ENCODE measurements at regions not wholly inside any gene's neighbourhood (a gene's known extent, or its start where the extent isn't known, plus 50 kb on each side); places are given as distances from the start of the nearest gene placed in this dataset.

DNA sequence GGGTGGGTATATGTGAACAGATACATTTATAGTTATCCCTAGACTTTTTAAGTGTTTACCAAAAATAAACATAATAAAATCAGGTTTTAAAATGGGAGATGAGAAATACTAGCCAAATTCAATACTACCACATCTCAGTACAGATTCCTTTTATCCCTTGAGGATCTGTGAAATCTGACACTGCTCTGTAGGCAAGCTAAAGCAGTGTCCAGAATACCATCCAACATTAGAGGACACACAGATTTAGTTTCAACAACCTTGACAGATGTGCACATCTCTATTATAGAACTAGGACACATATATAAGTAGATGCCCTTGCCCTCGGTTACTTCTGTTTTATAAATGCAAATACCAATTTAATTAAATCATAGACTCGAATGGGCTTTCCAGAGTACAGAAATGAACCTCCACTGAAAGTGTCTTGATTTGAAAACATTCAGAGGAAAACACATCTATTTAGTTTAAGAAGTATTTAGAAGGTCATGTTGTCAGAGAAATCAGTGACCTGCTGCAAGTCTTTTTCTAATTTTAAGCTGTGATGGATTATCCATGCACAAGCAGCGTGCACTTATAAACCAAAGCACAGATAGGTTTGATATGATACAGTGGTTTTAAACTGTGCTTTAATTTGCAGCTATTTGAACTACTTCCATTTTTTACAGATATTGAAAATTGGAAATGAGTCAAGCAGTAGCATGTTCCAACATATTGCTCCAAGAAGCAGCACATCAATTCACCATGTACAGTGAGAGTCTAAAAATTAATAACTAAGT lies 156.3 kb upstream of the EPHA7 start:
- in situ Hi-C loops (cut with MboI; ENCODE audit: low pct_unique_long_range_greater_than_20kb, low sequenced_read_pairs) = no loop called here
- no peak for DNase-seq

DNA sequence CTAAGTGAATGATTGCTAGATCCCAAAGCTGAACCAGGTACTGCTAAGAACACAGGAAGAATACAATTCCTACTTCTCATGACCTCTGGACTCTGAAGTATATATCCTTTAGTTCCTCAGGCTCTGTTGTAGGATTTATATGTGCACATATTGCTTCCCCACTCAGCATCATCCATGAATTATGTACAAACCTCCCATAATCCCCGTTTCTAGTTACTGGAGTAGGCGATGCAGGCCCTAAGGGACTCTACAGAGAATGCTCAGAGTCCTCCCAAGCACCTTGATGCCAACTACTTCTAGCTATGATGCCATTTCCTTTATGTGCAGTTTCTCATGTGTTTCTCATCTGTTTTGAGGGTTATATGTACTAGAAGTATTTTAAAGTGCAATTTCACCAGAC lies 154.9 kb upstream of the EPHA7 start:
- in situ Hi-C loops (cut with MboI; ENCODE audit: low pct_unique_long_range_greater_than_20kb, low sequenced_read_pairs) = no loop called here
- no peak for DNase-seq

DNA sequence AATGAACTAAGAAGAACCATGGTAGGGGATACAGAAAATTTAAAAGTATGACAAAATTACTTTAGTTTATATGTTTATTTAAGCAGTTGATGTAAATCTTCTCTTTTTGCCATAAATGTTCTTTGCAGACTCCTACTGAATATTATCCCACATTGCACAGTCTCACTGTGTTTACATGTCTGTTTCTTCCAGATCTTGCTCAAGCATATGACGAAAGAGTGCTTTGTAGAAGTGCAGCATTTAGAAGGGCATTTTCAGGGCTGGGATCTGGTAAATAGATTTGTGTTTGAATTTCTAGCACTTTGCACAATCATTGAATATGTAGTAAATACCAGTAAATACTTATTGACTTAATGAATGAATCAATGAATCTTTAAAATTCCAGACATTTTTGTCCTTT lies 152.0 kb upstream of the EPHA7 start:
- no peak for DNase-seq
- in situ Hi-C loops (cut with MboI; ENCODE audit: low pct_unique_long_range_greater_than_20kb, low sequenced_read_pairs) = no loop called here

DNA sequence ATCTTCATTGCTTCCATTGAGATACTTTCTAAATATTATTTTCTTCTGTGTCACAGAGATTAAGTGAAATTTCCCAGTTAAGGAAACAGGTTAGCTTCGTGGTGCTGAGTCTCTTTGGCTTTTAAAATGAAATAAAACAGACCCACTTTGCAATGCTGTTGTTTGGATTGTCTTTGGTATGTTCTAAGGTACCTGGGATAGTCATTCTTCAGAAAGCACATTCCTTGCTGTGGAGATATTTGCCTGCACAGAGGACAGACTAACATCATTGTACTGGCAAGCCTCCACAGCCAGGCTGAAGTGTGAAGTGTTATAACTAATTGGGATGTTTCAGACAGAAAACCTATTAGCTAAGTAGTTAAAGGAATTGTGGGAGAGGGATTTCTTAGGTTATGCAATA lies 148.8 kb upstream of the EPHA7 start:
- DNase-seq = no peak
- in situ Hi-C loops (cut with MboI; ENCODE audit: low pct_unique_long_range_greater_than_20kb, low sequenced_read_pairs) = no loop called here

DNA sequence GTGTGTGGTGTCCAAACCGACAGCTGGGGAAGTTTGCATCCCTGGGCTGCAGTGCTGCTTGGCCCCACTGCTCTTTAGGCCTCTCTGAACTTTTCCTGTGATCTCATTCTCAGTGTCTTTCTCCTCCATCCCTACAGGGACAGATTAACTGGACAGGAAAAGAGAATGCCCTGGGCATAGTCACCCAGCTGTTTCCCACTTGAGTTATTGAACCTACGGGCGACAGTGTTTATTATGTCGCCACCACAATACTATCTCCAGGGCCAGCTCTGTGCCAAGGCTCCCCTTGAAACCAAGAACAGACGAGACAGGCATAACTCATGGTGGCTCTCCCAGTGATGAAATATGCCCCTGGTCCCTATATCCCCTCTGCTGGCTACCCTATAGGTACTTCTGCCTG lies 147.8 kb upstream of the EPHA7 start:
- in situ Hi-C loops (cut with MboI; ENCODE audit: low pct_unique_long_range_greater_than_20kb, low sequenced_read_pairs) = no loop called here
- no peak for DNase-seq

DNA sequence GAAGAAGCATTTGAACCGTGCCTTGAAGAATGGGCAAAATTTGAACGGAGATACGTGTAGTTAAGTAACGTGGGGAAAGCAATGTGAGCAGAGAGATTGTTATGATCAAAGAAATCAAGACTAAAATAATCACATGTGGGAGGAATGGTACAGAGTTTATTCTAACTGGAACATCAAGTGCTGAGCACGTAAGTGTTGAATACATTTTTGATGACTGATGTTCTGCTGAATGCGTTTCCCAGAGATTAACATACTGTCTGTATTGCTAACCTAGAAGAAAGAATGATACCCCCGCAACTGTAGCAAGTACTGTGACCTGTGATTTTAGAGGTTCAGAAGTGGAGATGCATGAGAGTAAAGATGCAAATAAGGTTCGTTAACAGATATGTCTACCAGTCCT lies 146.9 kb upstream of the EPHA7 start:
- in situ Hi-C loops (cut with MboI; ENCODE audit: low pct_unique_long_range_greater_than_20kb, low sequenced_read_pairs) = no loop called here
- no peak for DNase-seq

DNA sequence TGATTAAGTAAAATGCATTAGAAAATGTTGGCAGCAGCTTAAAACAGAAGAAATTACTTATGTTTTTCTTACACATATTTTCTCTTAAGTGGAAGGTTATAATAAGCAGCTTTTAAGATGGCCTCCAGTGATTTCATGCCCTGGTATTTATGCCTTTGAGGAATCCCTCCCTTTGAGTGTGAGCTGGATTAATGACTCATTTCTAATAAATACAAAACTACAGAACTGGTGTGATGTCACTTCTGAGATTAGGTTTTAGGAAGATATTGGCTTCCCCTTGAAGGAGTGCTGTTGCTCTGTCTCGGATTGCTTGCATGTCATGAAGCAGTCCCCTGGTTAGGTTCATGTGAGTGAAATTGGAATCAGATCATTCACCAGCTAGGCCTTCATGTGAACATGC lies 143.2 kb upstream of the EPHA7 start:
- DNase-seq = no peak
- in situ Hi-C loops (cut with MboI; ENCODE audit: low pct_unique_long_range_greater_than_20kb, low sequenced_read_pairs) = no loop called here

DNA sequence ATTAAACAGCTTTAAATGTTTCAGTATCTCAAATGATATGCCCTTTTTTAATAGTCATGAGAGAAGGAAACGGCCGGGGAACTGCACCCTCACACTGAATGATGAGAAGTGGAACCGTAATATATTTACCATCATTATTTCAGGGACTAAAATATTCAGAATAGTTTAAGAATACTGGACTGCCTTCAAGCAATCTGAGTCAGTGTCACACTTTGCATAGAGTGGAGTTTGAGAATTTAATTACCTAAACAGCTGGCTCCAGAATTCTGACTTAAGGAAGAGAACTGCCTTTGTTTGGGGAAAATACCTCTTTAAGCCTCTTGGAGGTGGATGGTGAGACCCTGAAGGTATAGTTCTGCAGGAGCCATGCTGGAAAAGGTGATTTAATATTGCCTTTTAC lies 135.9 kb upstream of the EPHA7 start:
- in situ Hi-C loops (cut with MboI; ENCODE audit: low pct_unique_long_range_greater_than_20kb, low sequenced_read_pairs) = no loop called here
- DNase-seq = no peak

DNA sequence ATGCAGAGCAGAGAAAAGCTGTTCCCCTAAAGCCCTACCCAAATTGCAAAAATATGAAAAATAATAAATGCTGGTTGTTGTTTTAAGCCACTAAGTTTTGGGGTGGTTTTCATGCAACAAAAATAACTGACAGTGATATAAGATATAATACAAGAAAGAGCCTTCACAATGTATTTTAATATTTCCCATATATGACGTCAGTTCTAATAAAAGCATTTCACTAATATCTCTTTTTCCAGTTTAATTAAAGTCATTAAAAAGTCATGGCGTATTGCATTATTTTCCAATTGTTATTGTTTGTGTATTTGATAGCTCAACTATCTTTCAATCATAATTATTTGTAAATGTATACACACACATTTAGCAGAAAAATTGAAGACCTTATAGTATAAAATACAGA lies 134.7 kb upstream of the EPHA7 start:
- no peak for DNase-seq
- in situ Hi-C loops (cut with MboI; ENCODE audit: low pct_unique_long_range_greater_than_20kb, low sequenced_read_pairs) = no loop called here

DNA sequence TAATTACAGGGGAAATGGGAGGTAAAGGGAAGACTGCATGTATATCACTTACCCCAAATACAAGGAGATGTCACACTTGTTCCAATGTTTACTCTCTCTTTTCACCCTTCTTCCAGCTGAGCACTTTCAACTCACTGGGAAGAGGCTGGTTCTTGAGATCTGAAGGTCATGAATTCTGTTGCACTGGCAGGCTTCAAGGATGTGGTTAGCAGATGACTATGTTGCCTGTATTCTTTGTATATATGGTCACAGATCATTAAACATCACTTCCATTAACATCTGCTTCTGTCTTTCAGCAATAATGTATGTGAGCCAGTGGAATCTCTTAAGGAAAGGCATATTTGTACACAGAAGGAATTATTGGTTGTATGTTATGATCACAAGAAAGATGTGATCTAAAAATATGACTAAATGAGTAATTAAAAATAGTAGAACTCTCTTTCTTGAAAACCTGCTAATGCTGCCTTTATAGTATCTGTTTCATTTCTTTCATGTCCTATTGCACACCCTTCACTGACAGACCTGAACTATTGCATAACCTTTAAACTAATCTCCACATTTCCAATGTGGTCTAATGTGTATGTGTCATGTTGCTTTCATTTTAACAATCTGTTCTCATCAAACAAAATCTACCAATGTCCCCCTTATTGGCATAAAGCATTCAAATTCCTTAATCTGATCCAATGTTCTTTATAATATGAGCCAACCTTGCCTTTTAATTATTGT lies 131.4 kb upstream of the EPHA7 start:
- no peak for DNase-seq
- in situ Hi-C loops (cut with MboI; ENCODE audit: low pct_unique_long_range_greater_than_20kb, low sequenced_read_pairs) = no loop called here

DNA sequence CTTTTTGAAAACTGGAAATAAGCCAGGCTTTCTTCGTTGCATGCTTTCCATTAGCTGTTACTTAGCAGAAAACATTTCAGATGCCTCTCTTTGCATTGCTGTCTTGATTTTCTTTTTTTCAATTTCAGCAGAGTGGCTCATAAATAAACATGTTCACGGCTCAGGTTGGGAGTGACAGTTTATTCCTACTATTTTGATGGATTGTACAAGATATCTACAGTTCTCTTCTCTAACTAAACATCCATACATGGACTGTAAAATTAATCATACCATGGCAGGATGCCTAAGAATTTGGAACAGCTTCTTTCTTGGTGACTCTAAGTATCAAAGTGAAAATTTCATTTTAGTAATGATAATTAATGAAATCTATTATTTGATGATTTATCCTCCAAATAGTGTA lies 130.5 kb upstream of the EPHA7 start:
- DNase-seq = no peak
- in situ Hi-C loops (cut with MboI; ENCODE audit: low pct_unique_long_range_greater_than_20kb, low sequenced_read_pairs) = no loop called here

DNA sequence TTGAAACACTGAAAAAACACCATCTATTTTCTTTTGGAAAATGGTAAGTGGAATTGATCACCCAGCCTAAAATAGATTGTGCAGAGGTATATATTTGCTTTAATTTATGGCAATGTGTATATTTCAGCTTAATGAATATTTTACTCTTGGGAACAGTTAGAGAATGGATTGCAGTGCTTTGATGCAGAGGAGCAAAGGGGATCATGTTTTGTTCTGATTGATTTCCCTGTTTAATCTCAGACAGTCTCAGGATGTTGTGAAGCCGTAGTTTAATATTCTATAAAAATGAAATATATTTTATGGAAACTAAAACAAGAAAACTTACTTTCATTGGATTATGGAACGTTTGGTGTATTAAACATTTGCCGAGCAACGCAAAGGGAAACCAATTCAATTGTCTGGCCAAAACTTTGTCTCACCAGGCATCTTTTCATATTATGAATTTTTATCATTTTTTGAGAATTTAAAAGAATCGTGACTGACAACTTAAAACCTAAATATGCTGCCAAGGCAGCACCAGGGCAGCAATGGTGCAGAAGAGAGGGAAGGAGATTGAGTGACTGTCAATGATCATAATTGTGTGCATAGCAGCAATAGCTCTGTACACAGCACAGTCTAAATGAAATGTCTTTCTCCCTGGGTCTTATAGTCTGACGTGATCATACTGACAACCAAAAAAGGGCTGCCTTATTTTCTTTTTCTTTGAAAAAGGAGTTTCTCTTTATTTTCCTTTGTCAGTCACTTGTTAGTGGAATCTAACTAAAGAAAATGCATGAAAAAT lies 105.5 kb upstream of the EPHA7 start:
- in situ Hi-C loops (cut with MboI; ENCODE audit: low pct_unique_long_range_greater_than_20kb, low sequenced_read_pairs) = no loop called here
- no peak for DNase-seq

DNA sequence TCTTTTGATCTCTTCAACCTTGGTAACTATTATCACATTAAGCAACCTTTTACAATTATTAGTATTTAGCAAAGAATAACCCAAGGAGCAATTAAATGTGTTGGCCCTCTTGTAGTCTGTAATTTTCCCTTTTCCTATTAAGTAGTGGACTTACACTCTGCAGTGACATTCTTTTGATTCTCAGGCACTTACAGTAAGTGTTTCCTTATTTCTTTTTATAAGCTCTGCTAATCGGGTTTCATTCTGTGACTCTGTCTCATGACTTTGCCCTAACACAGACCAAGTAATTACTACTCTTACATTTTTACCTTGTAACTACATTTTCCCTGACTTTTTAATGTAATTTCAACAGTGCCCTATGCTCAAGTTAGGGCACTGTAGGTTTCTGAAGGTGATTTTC lies 104.0 kb upstream of the EPHA7 start:
- in situ Hi-C loops (cut with MboI; ENCODE audit: low pct_unique_long_range_greater_than_20kb, low sequenced_read_pairs) = no loop called here
- DNase-seq = no peak

DNA sequence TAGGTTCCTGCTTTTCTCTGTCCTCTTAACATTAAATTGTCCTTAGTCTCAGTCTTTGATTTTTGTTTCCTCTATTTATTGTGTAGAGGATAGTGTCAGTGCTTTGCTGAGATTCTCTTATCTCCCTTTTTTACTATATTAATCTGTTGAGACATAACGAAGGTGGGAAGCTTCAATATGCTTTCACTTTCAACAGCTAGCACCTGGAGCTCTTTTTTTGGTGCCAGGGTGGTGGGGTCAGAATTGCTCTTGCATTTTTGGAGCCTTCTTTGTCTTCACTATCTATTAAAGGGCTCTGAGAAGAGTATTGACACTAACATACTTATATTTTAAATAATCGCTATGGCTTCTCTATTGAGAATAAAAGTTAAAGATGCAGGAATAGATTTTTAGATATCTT lies 97.1 kb upstream of the EPHA7 start:
- no peak for DNase-seq
- in situ Hi-C loops (cut with MboI; ENCODE audit: low pct_unique_long_range_greater_than_20kb, low sequenced_read_pairs) = no loop called here

DNA sequence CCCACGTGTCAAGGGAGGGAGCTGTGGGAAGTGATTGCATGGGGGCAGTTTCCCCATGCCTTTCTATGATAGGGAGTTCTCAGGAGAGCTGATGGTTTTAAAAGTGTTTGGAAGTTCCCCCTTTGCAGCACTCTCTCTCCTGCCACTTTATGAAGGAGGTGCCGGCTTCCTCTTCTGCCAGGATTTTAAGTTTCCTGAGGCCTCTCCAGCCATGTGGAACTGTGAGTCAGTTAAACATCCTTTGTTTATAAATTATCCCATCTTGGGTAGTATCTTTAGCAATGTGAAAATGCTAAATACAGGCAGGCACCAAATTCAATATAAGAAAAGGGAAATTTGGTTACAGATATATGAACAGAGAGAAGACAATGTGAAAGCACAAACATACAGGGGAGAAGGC lies 96.4 kb upstream of the EPHA7 start:
- in situ Hi-C loops (cut with MboI; ENCODE audit: low pct_unique_long_range_greater_than_20kb, low sequenced_read_pairs) = no loop called here

DNA sequence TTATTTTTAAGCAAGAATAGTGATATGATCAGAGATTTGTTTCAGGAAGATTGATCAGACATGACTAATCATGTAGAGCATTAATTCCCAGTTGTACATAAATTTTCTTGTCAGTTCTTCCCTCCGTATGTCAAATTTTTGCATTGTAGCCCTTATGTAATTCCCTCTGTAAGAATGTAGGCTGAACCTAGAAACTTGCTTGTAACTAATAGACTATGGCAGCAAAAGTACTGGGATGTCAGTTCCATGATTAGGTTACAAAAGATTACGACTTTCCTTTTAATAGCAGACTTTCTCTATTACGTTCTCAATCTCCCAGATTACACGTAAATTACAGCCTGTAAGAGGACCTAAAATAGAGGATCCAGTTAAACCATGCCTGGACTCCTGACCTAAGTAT lies 79.4 kb upstream of the EPHA7 start:
- DNase-seq = no peak
- in situ Hi-C loops (cut with MboI; ENCODE audit: low pct_unique_long_range_greater_than_20kb, low sequenced_read_pairs) = no loop called here

More for the DNA sequence above, 96.4 kb upstream of the EPHA7 start:
- DNase-seq = peak; percentile 4

DNA sequence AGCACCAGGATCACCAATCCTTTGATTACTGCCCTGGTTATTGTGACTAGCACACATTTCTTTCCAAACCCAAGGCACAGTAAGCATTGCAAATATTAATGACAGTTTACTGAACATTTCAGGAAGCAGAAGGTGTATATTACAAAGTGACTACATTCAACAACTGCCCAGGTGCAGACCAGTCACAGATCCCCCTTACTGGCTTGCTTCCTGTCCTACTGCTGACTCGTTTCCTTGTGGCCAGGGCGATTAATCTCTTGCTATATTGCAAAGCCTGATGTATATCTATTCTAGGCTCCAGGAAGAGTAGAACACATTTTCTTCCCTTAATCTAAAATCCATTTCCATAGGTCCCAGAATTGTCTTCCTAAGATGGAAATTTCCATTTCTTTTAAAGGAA lies 77.2 kb upstream of the EPHA7 start:
- DNase-seq = no peak
- in situ Hi-C loops (cut with MboI; ENCODE audit: low pct_unique_long_range_greater_than_20kb, low sequenced_read_pairs) = no loop called here

DNA sequence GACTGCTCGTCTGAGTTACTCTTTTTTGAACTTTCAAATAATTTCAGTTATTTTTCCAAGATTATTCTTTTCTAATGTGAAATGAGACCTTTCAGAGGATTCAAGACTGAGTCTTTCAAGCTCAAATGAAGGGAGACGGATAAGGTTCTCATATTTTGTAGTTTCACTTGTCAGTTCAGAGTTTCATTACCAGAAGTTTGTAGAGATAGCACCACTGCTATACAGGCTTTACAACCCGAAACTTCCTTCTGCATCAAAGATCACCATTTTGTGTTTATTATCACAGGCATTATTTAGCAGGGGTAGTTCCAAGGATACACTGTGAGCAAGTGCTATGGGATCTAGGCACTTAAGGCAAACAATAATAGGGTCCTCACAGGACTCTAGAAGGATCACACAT lies 74.7 kb upstream of the EPHA7 start:
- no peak for DNase-seq
- in situ Hi-C loops (cut with MboI; ENCODE audit: low pct_unique_long_range_greater_than_20kb, low sequenced_read_pairs) = no loop called here

DNA sequence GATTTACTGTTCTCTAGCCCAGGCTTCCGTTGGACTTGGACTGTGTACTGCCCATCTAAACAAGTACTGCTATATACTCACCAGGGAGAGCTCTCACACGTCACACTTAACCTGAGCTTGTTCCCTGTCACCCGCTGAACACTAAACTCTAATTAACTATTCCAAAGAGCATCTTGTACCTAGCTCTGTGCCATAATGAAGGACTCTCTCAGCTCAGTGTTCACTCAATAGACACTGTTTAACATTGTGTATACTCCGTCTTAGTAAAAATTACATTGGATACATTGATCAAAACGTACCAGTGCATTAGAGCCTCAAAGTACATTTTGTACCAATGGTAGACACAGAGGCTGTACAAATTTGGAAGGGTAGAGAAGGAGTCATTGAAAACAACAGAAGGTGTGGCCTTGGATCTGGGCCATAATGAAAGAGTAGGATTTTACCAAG lies 55.4 kb upstream of the EPHA7 start:
- in situ Hi-C loops (cut with MboI; ENCODE audit: low pct_unique_long_range_greater_than_20kb, low sequenced_read_pairs) = no loop called here
- DNase-seq = no peak

DNA sequence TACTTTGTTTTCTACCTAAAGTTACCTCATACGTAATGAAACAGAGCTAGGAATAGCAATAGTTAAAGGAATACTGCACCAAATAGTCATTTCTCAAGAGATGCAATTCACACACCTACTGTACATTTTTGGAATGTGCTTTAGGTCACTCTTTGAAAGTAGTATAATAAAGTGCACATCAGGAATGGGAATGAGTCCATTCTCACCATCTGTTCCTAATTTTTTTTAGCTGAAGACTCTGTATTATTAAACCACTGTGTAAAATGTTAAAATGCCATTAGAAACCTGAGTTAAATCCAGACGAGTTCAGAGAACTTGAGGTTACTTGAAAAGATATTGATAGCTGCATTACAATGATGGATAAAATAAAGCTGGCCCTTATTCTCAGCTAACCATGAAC lies 51.9 kb upstream of the EPHA7 start:
- DNase-seq = no peak
- in situ Hi-C loops (cut with MboI; ENCODE audit: low pct_unique_long_range_greater_than_20kb, low sequenced_read_pairs) = no loop called here
